ENCODE measurements at regions not wholly inside any gene's neighbourhood (a gene's known extent, or its start where the extent isn't known, plus 50 kb on each side); places are given as distances from the start of the nearest gene placed in this dataset.
"Not testable (repeated sequence)": the region's sequence is repeated elsewhere in the genome, so short reads cannot be mapped to it uniquely, and the experiment has no call there.

DNA sequence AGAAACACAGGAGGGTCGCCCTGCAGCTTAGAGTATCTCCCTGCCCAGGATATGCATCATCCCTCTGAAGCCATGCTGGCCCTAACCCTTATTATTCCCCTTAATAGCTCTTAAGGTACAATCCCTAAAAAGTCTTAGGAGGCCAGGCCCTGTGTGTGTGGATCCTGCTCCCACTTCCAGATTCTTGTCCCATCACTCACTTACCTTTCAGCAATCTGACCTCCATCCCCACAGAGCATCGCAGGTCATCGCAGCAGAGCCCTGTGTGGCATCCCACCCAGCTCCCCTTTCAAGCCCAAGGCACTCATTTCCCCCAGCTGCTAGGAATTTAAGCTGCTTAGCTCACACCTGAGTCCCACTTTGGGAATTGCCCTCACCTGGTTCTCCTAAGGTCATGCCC, 223.8 kb upstream of the SMLR1 start:
- no peak for DNase-seq (ENCODE audit: low read depth in 2 of 3, low spot score in 2 of 3)

DNA sequence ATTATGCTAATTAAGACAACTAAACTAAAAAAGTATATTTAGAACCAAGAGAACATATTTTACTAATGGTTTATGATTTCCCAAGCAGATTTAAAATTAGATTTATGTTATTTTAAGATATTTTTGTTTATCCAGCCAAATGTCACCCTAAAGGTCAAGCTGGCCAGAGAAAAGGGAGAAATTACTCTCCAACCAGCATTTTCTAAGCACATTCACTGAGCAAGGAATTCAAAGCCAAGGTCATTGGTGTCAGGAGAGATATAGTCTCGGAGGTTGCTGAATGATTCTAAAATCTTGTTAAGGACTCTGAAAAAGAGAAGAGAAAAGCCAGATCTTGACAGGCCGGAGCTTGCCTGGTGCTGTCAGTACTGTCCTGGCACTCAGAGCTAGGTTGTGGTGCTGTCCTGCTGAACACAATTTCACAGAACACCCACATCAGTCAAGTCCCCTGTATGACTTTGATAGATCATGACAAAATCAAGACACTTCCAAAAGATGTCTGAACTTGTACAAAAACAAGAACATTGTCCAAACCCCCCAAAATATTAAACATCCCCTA, 222.3 kb upstream of the SMLR1 start:
- DNase-seq (ENCODE audit: low read depth in 2 of 3, low spot score in 2 of 3) = no peak

DNA sequence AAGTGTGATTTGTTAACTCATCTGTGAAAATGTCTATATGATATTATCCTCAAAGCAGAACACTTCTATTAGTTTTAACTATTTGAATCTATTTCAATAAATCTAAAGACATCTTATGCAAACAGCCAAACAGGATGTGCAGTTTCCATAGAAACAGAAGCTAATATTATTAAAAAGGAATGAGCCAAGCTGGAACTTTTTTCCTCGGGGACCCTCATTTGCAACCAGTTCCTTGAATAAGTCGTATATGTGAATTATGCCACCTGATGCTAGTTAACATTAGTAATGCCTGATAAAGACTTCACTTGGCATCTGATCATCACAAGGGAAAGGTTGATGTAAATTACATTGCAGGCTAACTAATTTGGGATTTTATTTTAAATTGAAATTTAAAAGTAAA, 216.9 kb upstream of the SMLR1 start:
- DNase-seq (ENCODE audit: low read depth in 2 of 3, low spot score in 2 of 3) = no peak

DNA sequence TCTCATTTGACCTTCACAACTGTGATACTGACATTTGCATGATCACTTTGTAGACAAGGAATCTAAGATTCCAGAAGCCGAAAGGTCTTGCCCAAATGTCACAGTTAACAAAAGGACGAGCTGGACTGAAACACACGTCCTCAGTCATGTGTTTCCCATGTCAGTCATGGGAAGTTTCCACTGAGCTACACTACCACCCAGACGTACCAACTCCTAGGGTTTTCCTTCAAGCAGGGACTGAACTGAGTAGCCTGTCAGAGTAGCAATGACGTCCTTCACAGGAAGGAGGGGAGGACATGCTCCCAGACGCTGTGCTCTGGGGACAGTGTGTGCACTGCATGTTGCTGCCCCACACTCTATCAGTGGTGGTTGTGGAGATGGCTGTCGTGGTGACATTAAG, 215.8 kb upstream of the SMLR1 start:
- DNase-seq (ENCODE audit: low read depth in 2 of 3, low spot score in 2 of 3) = no peak

DNA sequence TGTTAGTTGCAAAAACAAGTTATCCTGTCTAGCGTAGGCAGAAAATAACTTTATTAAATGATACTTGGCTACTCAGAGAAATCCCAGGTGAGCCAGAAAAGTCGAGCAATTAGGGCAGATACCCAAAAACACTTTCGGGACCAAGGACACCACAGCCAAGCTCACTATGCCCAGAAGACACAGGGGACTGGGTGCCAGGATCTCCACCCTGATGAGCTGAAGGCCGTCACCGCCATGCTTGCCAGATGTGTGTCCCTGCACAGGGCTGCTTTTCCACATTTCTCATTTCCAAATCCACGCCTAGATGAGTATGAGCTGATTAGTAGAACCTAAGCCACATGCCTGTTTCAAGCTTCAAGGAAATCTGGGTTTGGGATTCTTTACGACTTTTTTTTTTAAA, 214.0 kb upstream of the SMLR1 start:
- DNase-seq (ENCODE audit: low read depth in 2 of 3, low spot score in 2 of 3) = no peak

DNA sequence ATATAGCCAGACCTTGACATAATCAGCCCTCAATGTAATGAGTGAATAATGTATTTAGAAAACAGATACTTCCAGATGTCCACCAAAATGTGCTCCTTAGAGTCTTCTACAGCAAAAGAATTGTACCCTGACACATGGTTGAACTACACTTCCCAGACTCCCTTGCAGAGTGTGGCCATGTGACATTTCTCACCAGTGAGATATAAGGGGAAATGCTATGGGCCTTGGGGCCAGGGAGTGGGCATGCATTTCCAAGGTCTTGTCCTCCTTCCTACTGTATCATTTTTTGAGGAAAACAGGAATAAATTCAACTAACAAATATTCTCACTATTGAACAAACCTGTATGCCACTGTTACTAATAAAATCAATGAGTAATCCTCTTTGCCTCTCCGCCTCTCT, 211.4 kb upstream of the SMLR1 start:
- no peak for DNase-seq (ENCODE audit: low read depth in 2 of 3, low spot score in 2 of 3)

DNA sequence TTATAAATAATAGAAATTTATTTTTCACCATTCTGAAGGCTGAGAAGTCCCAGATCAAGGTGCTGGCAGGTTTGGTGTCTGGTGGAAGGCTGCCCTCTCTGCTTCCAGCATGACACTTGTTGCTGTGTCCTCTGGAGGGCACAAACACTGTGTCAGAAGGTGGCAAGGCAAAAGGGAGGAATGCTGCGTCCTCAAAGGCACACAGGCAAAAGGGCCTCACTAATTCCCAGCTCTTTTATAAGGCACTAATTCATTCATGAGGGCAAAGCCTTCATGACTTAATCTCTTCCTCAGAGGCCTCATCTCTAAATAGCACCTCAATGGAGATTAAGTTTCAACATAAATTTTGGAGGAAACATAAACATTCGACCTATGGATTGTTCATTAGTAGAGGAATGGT, 209.5 kb upstream of the SMLR1 start:
- DNase-seq (ENCODE audit: low read depth in 2 of 3, low spot score in 2 of 3) = no peak

DNA sequence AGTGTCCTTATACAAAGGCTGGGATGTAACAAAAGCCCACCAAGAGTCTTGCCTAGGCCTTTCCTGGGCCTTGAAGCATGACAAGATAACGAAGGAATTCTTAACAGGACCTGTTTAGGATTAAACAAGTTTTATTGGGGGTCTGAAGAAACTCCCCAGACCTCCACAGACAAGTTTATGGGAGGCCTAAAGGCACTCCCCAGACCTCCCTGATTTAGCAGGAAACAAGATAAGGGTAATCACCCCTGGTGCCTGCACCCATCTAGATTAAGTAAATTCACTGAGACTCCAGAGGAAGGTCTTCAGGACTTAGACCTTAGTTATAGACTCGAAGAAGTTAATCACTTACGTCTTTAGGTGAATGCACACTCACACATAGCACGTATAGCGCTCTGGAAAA, 208.4 kb upstream of the SMLR1 start:
- DNase-seq (ENCODE audit: low read depth in 2 of 3, low spot score in 2 of 3) = not testable (repeated sequence)

DNA sequence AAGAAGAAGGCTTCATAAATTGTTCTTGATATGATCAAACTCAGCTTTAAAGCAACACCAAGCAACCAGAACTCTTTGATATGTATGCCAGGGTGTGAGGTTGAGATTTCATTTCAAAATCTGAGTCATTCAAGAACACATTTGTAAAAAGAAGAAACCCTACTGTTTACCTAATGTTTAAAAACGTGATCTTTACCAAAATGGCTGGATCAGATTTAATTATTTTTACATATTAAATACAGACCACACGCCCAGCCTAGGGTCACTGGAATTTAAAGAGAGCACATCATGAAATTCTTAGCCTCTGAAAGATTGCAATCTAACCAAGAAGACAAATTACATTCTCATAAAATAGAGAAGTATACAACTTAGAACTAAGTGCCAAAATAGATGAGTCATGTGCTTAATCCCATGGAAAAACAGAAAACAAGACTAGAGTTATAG, 206.8 kb upstream of the SMLR1 start:
- DNase-seq (ENCODE audit: low read depth in 2 of 3, low spot score in 2 of 3) = no peak

DNA sequence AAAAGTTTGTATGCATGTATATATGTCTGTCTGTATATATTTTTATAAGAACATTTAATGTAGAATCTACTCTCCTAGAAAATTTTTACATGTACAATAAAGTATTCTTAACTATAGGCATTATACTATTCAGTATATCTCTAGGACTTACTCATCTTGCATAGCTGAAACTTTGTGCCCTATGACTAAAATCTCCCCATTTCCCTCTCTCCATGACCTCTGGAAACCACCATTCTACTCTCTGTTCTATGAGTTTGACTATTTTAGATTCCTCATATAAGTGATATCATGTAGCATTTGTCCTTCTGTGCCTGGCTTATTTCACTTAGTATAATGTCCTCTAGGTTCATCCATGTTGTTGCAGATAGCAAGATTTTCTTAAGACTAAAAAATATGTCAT, 205.1 kb upstream of the SMLR1 start:
- no peak for DNase-seq (ENCODE audit: low read depth in 2 of 3, low spot score in 2 of 3)

DNA sequence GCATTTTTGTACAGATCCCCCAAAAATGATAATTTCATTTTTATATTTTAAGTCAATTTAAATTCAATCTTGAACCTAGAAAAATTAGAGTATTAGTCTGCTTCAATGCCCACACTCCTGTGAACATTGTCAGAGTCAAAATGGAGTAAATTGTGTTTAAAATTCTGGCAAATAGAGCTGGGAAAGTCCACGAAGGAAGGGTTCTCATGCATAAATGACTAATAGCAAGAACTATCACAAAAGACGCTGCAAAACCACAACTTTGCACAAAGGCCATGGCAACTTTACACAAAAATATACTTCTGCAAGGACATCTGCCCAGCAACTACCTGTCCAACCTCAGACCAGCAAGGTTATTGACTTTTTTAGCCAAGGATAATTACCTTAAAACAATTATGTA, 203.2 kb upstream of the SMLR1 start:
- DNase-seq (ENCODE audit: low read depth in 2 of 3, low spot score in 2 of 3) = no peak

DNA sequence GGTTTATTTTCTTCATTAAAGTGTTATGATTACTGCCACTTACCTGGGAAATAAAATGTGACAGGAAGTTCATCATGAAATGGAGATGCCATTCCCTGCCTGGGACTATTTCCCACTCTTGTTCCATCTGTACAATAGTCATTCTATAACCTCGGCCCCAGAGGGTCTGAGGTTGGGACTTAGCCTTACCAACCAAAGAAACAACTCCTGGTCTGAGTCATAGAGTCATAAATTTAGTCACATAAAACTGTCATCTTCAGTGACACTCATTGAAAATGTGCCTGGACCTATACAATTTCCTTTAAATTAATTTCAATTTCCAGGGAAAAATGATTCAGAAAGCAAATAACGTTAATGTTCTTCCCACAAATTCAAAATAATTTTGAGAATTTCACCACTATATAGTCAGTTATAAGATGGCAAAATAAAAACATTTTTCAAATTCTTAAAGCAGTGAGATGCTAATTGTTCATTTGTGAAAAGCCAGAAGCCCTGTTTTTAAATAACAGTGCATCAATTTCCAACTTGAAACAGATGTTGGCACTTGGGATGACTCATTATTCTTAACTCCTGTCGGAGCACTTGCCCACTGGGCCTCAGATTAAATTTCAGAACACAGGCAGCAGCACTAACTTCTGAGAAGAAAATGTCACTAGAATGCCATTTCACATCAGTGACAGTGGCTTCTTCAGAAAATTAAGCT, 201.2 kb upstream of the SMLR1 start:
- DNase-seq (ENCODE audit: low read depth in 2 of 3, low spot score in 2 of 3) = peak in 1 of 3 donors; percentile 14

DNA sequence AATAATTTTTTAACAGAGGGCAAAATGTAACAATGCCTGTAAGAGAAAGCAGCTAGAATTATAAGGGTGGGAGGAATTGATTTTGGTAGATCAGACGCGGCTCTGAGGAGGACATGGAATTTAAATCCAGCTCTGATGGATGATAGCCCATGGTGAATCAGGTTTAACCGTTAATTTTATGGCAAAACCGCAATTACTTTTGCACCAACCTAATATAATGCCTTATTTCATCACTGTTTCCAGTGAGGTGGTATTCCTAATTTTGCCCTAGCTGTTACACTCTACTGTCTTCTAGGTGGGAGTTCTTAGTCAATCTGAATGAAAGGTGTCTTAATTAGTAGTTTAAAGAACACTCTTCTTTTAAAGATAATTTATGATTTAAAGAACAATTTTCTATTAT, 198.3 kb upstream of the SMLR1 start:
- DNase-seq (ENCODE audit: low read depth in 2 of 3, low spot score in 2 of 3) = no peak

DNA sequence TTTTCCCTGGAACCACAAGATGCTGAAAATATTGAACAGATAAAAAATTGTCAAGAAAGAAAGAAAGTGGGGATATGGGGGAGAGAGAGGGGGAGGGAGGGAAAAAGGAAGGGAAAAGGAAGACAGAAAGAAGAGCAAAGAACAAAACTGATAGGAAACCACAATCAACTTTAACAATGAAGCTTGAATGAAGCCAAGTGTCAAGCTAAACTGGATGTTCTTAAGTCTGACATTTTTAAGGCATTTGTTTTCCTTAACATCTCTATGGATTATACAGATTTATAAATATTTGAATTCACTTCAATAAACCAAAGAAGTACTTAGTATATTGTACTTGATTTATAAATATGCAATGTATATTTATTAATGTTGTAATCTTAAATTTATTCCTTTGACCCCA, 197.6 kb upstream of the SMLR1 start:
- no peak for DNase-seq (ENCODE audit: low read depth in 2 of 3, low spot score in 2 of 3)

DNA sequence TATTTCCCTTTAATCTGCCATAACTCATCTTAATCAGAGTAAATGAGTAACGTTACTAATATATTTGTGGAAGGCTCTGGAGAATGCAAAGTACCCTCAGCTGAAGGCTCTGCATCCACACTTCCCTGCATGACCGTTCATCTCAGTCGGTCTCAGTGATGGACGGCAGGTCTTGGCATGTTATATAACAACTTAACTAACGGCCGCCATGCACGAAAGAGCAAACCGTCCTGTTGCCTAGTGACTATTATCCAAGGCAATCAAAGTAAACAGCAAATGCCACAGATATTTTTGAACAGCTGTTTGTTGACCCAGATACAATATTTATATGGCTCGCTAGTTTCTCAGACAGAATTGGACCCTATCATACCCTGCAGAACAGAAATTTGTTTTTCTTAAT, 194.9 kb upstream of the SMLR1 start:
- DNase-seq (ENCODE audit: low read depth in 2 of 3, low spot score in 2 of 3) = no peak

DNA sequence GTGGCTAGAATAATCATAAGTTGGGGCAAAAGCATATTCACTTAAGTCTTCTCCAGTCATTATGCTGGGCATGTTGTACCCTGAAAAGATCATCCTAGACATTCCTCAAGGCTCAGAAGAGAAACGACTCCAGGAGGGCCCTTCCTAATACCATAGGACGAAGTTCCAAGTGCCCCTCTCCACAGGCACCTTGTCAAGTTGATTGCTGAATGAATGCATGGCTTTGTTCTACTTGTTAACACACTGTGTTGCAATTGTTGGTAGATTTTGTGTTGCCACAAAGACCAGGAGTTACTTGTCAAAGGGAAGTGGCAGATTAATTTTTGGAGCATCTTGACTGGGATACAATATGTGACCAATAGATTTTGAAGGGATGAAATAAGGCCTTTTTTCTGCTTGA, 194.3 kb upstream of the SMLR1 start:
- no peak for DNase-seq (ENCODE audit: low read depth in 2 of 3, low spot score in 2 of 3)

DNA sequence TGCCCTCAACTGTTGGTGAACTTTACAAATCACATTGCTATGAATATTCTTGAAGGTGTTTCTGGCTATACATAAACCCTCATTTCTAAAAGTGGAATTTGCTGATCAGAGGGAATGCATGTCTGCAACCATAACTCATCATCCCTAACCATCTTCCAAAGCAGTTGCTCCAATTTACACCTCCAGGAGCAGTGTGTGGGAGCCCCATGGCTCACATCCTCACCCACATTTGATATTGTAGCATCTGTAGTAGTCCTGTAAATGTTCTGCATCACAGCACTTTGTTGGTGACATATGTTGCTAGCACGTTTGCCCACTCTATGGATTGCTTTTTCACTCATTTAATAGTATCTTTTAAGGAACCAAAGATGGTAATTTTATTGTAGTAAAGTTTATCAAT, 183.8 kb upstream of the SMLR1 start:
- DNase-seq (ENCODE audit: low read depth in 2 of 3, low spot score in 2 of 3) = no peak

DNA sequence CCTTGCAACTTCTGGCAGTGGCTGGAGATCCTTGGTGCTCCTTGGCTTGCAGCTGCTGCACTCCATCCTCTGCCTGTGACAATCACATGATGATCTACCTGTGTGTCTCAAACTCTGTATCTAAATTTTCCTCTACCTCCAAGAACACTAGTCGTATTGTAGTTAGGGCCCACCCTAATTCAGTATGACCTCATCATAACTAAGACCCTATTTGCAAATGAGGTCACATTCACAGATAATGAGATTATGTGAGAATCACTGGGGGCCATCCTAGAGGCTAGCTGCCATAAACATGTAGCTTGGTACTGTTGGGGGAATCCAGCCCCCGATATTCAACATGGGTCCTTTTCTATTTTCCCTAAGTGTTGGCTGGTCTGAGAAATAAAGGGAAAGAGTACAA, 183.0 kb upstream of the SMLR1 start:
- no peak for DNase-seq (ENCODE audit: low read depth in 2 of 3, low spot score in 2 of 3)

DNA sequence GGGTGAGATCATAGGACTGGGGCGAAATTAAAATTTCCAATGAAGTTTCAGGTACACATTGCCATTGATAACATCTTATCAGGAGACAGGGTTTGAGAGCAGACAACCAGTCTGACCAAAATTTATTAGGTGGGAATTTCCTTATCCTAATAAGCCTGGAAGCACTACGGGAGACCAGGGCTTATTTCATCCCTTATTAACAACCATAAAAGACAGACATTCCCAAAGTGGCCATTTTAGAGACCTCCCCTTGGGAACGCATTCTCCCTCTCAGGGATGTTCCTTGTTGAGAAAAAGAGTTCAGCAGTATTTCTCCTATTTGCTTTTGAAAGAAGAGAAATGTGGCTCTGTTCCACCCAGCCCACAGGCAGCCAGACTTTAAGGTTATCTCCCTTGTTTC, 182.4 kb upstream of the SMLR1 start:
- peak in 1 of 3 donors; percentile 15 for DNase-seq (ENCODE audit: low read depth in 2 of 3, low spot score in 2 of 3)

DNA sequence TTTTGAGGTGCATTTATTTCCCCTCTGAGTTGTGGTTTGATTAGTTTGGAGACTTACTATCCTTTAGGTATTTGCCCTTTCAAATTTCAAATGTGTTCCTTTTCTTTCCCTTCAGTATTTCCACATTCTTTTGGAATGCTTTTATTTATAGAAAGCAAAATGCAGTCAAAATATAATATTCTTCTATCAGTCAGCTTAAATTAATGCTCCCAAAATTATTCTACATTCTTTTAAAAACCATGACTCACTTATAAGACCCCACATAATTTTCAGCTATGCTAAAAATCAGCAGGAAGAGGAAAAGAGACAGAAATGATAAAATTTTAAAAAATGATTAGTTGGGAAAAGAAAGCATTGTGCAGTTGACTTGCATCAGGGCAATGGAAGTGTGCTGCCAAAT, 180.0 kb upstream of the SMLR1 start:
- DNase-seq (ENCODE audit: low read depth in 2 of 3, low spot score in 2 of 3) = no peak

DNA sequence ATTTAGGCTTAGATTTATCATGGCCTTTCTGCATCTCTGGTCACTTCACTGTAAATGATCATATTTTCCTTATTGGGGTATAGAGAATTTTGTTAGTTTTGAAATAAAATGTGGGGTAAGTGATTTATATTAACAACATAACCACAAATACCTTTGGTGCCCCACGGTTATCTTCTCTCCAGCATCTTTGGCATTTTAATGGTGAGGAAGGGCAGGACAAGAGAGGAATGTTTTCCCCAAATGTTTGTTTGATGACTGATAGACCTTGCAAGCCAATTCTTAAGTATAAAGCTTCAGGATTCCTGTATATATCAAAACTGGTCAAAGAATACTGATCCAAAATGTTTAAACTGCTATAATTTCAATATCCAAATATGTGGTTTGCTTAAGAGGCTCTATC, 171.6 kb upstream of the SMLR1 start:
- DNase-seq (ENCODE audit: low read depth in 2 of 3, low spot score in 2 of 3) = no peak

DNA sequence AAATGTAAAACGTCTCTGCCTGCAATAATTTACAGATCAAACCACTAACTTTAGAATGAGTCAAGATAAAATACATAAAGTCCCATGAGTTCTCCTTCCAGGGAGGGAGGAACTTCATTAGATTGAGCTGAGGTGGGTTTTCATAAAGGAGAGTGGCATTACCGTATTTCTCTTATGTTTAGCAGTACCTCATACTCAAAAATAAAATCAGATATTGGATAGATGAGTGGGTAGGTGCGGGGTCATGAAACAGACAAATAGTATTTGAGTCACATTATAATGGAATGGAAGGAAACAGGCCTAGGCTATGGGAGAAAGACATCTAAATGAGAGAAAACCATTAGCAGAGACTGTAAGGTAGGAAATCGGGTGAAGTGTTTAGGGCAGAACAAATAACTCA, 166.1 kb upstream of the SMLR1 start:
- DNase-seq (ENCODE audit: low read depth in 2 of 3, low spot score in 2 of 3) = no peak

DNA sequence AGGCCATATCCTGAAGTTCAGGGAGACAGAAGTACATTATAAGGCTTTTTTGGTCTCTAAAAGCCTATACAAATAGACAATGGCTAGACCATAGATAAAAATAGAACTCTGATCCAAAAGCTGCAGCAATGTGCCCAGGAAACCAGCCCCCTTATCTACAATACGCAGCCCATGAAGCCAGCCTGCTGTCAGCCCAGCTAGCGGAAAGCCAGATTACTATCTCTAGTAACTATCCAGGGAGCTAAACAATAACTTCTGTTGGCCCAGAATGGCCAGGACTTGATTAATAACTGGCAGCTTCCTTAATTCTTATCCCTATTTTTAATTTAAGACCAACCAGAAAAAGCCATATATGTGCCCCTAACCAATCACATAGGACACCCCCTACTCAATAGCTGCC, 160.4 kb upstream of the SMLR1 start:
- peak in 2 of 3 donors; percentile 15 to 26 for DNase-seq (ENCODE audit: low read depth in 2 of 3, low spot score in 2 of 3)

All from hematopoietic multipotent progenitor cell (in vitro differentiated cells).